HG03135 (cell line): ENCODE measurements at regions not wholly inside any gene's neighbourhood (a gene's known extent, or its start where the extent isn't known, plus 50 kb on each side); places are given as distances from the start of the nearest gene placed in this dataset.
"Not testable (repeated sequence)": the region's sequence is repeated elsewhere in the genome, so short reads cannot be mapped to it uniquely, and the experiment has no call there.

Experiments used
- ATAC-seq: cut with Tn5 transposase; IDR thresholded peaks from one replicate; pipeline ENCODE4 v1.9.1; 2021; ENCODE audit warnings: mild to moderate bottlenecking, moderate library complexity; ENCODE audit not compliant: unreplicated experiment

- no peak for ATAC-seq
These were observed 96.1 kb upstream of the DPT start for GRCh38 chr1:168825129-168825528.

- ATAC-seq = no peak
These were observed 96.8 kb upstream of the DPT start for GRCh38 chr1:168825820-168826219.

DNA sequence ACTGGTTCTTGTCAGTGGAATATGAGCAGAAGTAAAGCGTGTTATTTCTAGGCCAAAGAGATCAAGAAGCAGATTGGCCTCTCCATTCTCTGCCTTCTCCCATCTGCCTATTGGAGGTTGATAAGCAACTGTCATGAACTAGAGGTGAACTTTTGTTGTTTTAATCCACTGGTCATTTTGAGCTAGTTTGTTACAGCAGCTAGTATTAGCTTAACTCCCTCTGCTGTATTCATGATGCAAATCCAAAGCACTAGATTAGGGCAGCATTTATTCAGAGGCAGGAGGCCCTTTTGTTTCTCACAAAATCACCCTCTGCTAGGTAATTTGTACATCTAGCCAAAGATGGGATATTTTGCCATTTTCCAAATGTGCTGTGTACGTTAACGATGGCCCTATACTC is 97.3 kb upstream of the DPT start:
- ATAC-seq = no peak

- no peak for ATAC-seq
These were observed 98.6 kb upstream of the DPT start for GRCh38 chr1:168827557-168827956.

GRCh38 chr1:168829876-168830275 is 100.9 kb upstream of the DPT start:
- no peak for ATAC-seq

GRCh38 chr1:168830562-168830961 is 101.6 kb upstream of the DPT start:
- ATAC-seq = no peak

- no peak for ATAC-seq
These were observed 103.7 kb upstream of the DPT start for GRCh38 chr1:168832661-168833060.

DNA sequence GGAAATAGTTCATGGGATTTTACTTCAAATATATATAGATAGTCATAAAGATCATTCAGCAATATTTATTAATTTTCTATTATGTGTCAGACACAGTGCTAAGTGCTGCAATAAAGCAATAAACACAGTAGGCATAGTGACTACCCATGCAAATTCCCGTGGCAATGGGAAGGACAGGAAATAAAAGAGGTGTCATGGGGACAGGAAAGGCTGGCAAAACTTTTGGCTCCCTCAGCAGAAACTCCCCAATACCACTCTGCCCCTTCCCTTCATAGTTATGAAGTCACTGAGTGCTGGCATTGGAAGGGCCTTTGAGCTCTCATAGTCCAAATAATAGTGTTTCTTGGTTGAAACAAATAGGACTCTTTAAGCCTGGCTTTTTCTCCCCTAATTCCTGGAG is 104.4 kb upstream of the DPT start:
- no peak for ATAC-seq

DNA sequence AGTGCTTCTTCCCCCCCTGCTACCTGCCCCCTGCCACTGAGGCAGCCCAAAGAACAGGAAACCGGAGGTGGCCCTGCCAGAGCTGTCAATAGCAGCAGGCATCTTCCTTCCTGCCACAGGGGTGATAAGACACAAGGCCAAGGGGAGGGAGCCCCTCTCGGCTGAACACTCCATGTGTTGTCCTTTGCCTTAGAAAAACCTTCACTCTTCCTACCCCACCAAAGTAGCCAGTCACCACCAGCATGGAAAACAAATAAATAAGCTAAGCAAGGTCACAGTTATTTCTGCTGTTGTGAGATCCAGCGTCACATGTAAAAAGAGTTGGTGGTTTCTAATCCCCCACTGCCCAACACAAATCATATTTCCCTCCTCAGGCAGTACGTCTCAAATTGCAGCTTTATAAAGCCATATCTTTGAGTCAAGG is 104.8 kb upstream of the DPT start:
- no peak for ATAC-seq

DNA sequence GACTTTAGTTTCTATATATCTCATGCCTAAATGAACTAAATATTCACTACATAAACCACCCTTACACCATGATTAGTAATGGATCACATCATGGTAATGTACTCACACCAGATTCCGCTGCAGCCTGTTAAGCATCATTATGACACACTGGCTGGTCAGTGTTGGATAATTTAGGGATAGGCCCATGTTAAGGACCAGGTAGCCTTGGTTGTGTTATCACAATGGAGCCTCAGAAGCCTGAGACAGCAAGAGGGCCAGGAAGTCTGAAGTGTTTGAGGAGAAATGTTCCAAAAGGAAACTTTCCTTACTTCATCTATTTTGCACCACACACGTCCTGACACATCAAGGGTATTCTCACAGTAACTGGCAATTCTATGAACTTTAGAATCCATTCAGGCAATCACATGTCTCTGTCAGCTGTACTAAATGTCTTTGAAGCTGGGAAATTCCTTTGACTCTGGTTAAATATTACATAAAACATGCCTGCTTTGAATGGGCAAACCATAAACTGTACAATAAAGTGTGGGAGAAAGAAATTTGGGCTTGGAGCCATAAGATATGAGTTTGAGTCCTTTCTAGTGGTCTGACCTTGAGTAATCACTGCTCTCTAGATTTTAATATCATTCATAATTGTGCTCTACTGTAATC is 105.3 kb upstream of the DPT start:
- no peak for ATAC-seq

DNA sequence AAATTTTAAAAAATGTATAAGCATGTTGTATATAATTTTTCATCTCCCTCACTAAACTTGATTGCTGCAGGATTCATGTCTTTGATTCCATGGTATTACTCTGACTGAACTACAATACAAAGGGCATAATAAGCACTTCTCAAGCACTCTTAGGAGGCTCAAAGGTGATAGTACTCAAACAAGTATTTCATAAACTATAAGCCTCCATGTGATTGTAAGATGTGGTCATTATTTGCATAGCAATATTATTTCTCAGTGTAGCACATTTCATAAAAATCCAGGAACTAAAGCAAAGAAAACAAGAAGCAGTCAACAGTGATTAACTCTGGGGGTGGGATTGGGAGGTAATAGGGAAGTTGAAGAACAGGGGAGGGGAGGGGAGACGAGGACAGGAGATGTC is 106.2 kb upstream of the DPT start:
- no peak for ATAC-seq

GRCh38 chr1:168835791-168836190 is 106.8 kb upstream of the DPT start:
- ATAC-seq = no peak

DNA sequence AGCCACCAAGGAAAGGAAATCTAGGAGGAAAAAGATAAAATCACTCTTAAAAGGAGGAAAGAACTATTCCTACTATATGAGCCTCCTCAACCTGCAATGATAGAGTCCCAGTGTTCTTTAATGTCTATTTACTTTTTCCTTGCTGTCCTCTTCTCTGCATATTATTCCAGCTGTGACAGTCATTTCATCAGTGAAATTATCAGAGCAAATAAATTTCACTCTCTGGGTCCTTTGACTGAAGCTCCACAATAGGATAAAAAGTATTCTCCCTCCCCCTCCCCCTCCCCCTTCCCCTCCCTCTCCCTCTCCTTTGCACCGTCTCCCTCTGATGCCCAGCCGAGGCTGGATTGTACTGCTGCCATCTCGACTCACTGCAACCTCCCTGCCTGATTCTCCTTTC is 107.5 kb upstream of the DPT start:
- no peak for ATAC-seq

DNA sequence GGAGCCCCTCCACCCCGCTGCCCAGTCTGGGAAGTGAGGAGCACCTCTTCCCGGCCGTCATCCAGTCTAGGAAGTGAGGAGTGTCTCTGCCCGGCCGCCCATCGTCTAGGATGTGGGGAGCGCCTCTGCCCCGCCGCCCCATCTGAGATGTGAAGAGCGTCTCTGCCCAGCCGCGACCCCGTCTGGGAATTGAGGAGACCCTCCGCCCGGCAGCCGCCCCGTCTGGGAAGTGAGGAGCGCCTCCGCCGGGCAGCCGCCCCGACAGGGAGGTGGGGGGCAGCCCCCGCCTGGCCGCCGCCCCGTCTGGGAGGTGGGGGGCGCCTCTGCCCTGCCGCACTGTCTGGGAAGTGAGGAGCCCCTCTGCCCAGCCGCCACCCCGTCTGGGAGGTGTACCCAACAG is 108.2 kb upstream of the DPT start:
- not testable (repeated sequence) for ATAC-seq

GRCh38 chr1:168842306-168842705 is 113.3 kb upstream of the DPT start:
- ATAC-seq = no peak

- no peak for ATAC-seq
These were observed 113.9 kb upstream of the DPT start for GRCh38 chr1:168842916-168843315.

DNA sequence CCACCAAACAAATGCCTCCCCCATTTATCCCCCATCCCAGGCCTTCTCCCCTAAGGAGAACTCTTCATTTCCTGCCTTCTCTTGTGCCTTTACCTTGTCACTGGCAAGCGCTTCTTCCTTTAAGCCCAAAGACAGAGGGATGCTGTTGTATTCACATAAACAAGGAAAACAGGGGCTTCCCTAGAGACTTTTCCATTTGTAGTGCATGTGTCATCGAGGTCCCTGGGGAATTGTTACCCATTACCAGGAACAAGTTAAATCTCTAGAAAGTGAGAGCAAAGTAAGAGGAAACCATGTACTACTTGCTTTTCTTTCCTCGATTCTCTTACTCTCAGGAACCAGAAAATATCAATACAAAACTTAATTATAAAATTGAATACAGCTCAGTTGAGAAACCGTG is 114.4 kb upstream of the DPT start:
- ATAC-seq = no peak

- no peak for ATAC-seq
These were observed 114.9 kb upstream of the DPT start for GRCh38 chr1:168843950-168844349.

GRCh38 chr1:168845140-168845539 is 116.1 kb upstream of the DPT start:
- no peak for ATAC-seq

DNA sequence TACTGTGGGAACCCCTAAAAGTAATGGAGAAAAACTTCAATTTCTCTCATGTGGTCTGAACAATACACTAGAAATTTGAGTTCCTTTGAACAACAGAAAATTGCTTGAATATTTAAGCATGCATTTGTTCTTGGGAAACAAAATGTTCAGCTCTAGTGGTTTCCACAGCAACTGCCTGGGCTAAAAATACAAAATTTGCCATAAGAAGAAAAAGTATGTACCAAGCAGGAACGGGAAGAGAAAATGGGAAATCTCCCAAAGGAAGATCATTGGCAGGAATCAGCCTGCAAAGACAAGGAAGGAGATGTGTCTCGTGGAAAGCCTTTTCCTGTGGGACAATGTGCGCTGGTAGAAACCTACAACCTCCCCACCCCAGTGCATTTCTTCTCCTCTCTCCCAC is 119.0 kb upstream of the DPT start:
- no peak for ATAC-seq

DNA sequence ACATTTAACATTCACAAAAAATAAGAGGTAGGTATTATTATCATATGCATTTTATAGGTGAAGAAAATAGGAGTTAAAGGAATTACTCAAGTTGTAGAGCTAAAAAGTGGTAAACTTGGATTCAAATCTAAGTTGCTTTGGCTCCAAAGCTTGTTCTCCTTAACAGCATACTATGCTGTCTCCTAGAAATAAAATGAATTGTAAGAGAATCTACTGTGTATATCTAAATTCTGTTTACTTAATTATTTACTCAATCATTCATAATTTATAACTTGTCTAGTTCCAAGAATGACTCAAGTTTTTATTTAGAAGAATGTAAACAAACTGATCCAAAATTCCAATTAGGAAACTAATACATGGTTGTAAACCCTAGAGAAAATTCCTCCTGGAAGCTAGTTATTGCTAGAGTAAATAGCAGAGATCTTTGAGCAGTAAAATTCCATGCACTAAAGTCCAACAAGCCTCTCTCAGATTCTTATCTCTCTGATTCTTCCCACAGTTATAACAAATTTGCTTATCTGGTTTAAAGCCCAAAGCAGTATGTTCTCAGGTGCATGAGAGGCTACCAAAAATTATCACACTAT is 132.5 kb upstream of the DPT start:
- no peak for ATAC-seq

- ATAC-seq = no peak
These were observed 134.8 kb upstream of the DPT start for GRCh38 chr1:168863772-168864171.

- ATAC-seq = no peak
These were observed 135.3 kb upstream of the DPT start for GRCh38 chr1:168864266-168864665.
